ENCODE measurements at regions not wholly inside any gene's neighbourhood (a gene's known extent, or its start where the extent isn't known, plus 50 kb on each side); places are given as distances from the start of the nearest gene placed in this dataset.
"Not testable (repeated sequence)": the region's sequence is repeated elsewhere in the genome, so short reads cannot be mapped to it uniquely, and the experiment has no call there.

GRCh38 chr20:12837646-12838045 is 171.1 kb upstream of the SPTLC3 start:
- H3K27ac ChIP-seq, result no peak overlapping the region
- H3K4me3 ChIP-seq, result no peak overlapping the region
- no peaks in the 10 kb centered on the region for H3K36me3 ChIP-seq
- intact Hi-C loops (cut with DNase I; ENCODE audit: low total_unique reads), result no loop called here
- no peaks in the 10 kb centered on the region for H3K9me3 ChIP-seq
- H3K27me3 ChIP-seq, result no peaks in the 10 kb centered on the region
- no peak for TF ChIP-seq CTCF (IDR thresholded peaks at IDR 0.05)
- TF ChIP-seq POLR2AphosphoS5 (IDR thresholded peaks at IDR 0.05), result no peak
- TF ChIP-seq POLR2A (IDR thresholded peaks at IDR 0.05), result no peak
- no peak for DNase-seq (ENCODE audit: low spot score in 2 of 2)
- H3K4me1 ChIP-seq, result no peaks in the 10 kb centered on the region

GRCh38 chr20:12838261-12838866 is 170.4 kb upstream of the SPTLC3 start:
- Histone ChIP-seq H3K27ac (no peak overlapping the region), H3K27me3 (no peaks in the 10 kb centered on the region), H3K4me1 (no peaks in the 10 kb centered on the region), H3K36me3 (no peaks in the 10 kb centered on the region), H3K4me3 (no peak overlapping the region), H3K9me3 (no peaks in the 10 kb centered on the region)
- intact Hi-C loops (cut with DNase I; ENCODE audit: low total_unique reads), result no loop called here
- no peak for TF ChIP-seq CTCF (IDR thresholded peaks at IDR 0.05)
- no peak for TF ChIP-seq POLR2A (IDR thresholded peaks at IDR 0.05)
- TF ChIP-seq POLR2AphosphoS5 (IDR thresholded peaks at IDR 0.05), result no peak
- no peak for DNase-seq (ENCODE audit: low spot score in 2 of 2)

GRCh38 chr20:12847872-12848271 is 160.9 kb upstream of the SPTLC3 start:
- no peak overlapping the region for H3K27ac ChIP-seq
- no peak overlapping the region for H3K4me3 ChIP-seq
- H3K4me1 ChIP-seq, result no peaks in the 10 kb centered on the region
- no peaks in the 10 kb centered on the region for H3K27me3 ChIP-seq
- intact Hi-C loops (cut with DNase I; ENCODE audit: low total_unique reads), result no loop called here
- H3K36me3 ChIP-seq, result no peaks in the 10 kb centered on the region
- TF ChIP-seq POLR2A (IDR thresholded peaks at IDR 0.05) (no peak), POLR2AphosphoS5 (IDR thresholded peaks at IDR 0.05) (no peak), CTCF (IDR thresholded peaks at IDR 0.05) (no peak)
- no peak for DNase-seq (ENCODE audit: low spot score in 2 of 2)
- H3K9me3 ChIP-seq, result no peaks in the 10 kb centered on the region

- no peaks in the 10 kb centered on the region for H3K4me1 ChIP-seq
- H3K27ac ChIP-seq, result no peak overlapping the region
- no peaks in the 10 kb centered on the region for H3K27me3 ChIP-seq
- intact Hi-C loops (cut with DNase I; ENCODE audit: low total_unique reads), result no loop called here
- H3K9me3 ChIP-seq, result no peaks in the 10 kb centered on the region
- no peak overlapping the region for H3K4me3 ChIP-seq
- no peak for DNase-seq (ENCODE audit: low spot score in 2 of 2)
- TF ChIP-seq CTCF (IDR thresholded peaks at IDR 0.05), result no peak
- TF ChIP-seq POLR2AphosphoS5 (IDR thresholded peaks at IDR 0.05), result no peak
- no peaks in the 10 kb centered on the region for H3K36me3 ChIP-seq
These were observed 159.4 kb upstream of the SPTLC3 start for GRCh38 chr20:12849225-12849910.

GRCh38 chr20:12857643-12858042 is 151.1 kb upstream of the SPTLC3 start:
- intact Hi-C loops (cut with DNase I; ENCODE audit: low total_unique reads); H3K4me1 ChIP-seq; H3K27me3 ChIP-seq; H3K27ac ChIP-seq; H3K4me3 ChIP-seq; H3K36me3 ChIP-seq; DNase-seq (ENCODE audit: low spot score in 2 of 2): not testable (repeated sequence)
- H3K9me3 ChIP-seq, result peaks cover 0 to 11% of the 10 kb centered on the region in 2 donors
